Mammary epithelial cell (primary cell): ENCODE measurements at regions not wholly inside any gene's neighbourhood (a gene's known extent, or its start where the extent isn't known, plus 50 kb on each side); places are given as distances from the start of the nearest gene placed in this dataset.

ENCODE experiments used
- CTCF ChIP-seq, 2 donors: IDR thresholded peaks in 1 of 2; conservative IDR thresholded peaks in 1 of 2; 2 replicates each; pipeline ENCODE4 v1.5.1; 2011 to 2012; ENCODE audit warnings: inconsistent platforms in 2 of 2, low read length in 2 of 2, mild to moderate bottlenecking in 2 of 2, control low read depth in 1 of 2, low read depth in 1 of 2; ENCODE audit not compliant: insufficient read depth in 1 of 2; ENCODE audit errors: extremely low read depth in 1 of 2
- EZH2 ChIP-seq: IDR thresholded peaks from 2 replicates; pipeline ENCODE4 v1.6.1; 2012; ENCODE audit warnings: low read length, inconsistent platforms, borderline replicate concordance

GRCh38 chr17:14926073-14926472 is 339.1 kb downstream of the PMP22 start:
- no peak for TF ChIP-seq CTCF (conservative IDR thresholded peaks at IDR 0.05 in 1 of 2, IDR thresholded peaks at IDR 0.05 in 1 of 2; ENCODE audit: extremely low read depth in 1 of 2, insufficient read depth in 1 of 2, low read depth in 1 of 2, low read length in 2 of 2)
- TF ChIP-seq EZH2: no peak
